Testis (tissue), 2 donors: ENCODE measurements at regions not wholly inside any gene's neighbourhood (a gene's known extent, or its start where the extent isn't known, plus 50 kb on each side); places are given as distances from the start of the nearest gene placed in this dataset.

Experiments
- POLR2A ChIP-seq: fragments of 450-650 bp; IDR thresholded peaks from one replicate; pipeline ENCODE4 v1.6.1; 2017; ENCODE audit warnings: antibody characterized with exemption, mild to moderate bottlenecking, moderate library complexity
- TF ChIP-seq, protein P1 (sequence below), 3 experiments: fragments of 450-650 bp in 2 of 3; fragments of 200-600 bp in 1 of 3; sonication (generic) in 1 of 3; IDR thresholded peaks; one replicate each; pipeline ENCODE4 v1.5.1; 2016 to 2019; ENCODE audit warnings: antibody characterized with exemption in 3 of 3, mild to moderate bottlenecking in 2 of 3, moderate library complexity in 1 of 3

DNA sequence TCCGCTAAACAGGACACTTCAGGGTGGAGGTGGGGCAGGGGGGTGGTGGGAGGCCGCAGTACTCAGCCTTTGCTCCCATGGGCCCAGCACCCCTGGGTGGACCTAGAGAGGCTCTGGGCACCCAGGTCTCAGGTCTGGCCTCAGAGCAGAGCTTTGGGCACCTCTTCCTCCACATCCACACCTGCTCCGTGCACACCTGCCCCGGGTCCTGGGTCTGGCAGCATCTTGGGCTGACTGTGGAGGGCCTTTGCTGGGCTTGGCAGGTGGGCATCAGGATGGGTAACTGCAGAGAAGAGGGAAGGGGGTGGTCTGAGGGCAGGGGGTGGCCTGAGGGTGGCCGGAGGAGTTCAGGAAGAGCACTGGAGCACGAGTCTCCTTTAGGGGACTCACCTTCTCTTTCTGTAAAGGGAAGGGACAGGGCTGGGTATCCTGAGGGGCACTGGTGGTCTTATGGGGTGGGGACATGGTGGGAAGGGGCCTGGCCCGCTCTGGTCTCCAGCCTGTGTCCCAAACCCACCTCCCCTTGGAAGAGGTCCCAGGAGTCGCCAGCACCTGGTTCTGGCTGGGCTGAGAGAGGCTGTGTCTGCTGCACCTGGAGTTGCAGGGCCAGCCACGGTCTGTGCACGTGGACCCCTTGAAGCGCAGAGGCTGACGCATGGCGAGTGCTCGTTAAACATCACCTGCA, 106.7 kb upstream of the IER5L start:
- no peak for TF ChIP-seq POLR2A
- TF ChIP-seq, protein P1, sequence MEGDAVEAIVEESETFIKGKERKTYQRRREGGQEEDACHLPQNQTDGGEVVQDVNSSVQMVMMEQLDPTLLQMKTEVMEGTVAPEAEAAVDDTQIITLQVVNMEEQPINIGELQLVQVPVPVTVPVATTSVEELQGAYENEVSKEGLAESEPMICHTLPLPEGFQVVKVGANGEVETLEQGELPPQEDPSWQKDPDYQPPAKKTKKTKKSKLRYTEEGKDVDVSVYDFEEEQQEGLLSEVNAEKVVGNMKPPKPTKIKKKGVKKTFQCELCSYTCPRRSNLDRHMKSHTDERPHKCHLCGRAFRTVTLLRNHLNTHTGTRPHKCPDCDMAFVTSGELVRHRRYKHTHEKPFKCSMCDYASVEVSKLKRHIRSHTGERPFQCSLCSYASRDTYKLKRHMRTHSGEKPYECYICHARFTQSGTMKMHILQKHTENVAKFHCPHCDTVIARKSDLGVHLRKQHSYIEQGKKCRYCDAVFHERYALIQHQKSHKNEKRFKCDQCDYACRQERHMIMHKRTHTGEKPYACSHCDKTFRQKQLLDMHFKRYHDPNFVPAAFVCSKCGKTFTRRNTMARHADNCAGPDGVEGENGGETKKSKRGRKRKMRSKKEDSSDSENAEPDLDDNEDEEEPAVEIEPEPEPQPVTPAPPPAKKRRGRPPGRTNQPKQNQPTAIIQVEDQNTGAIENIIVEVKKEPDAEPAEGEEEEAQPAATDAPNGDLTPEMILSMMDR (IDR thresholded peaks at IDR 0.05), result no peak
